Type B pancreatic cell (in vitro differentiated cells): ENCODE measurements at regions not wholly inside any gene's neighbourhood (a gene's known extent, or its start where the extent isn't known, plus 50 kb on each side); places are given as distances from the start of the nearest gene placed in this dataset.

Experiments
- DNase-seq: peaks from one replicate; pipeline ENCODE4 v3.0.0; 2021; ENCODE audit warnings: mixed read lengths; ENCODE audit not compliant: unreplicated experiment; ENCODE audit errors: extremely low spot score
- H3K27ac Mint-ChIP-seq: 2 replicates; pipeline ENCODE4 v1.8.0; 2021; ENCODE audit warnings: mild to moderate bottlenecking, mixed read lengths
- H3K27me3 Mint-ChIP-seq: 2 replicates; pipeline ENCODE4 v1.8.0; 2021; ENCODE audit warnings: mixed read lengths
- H3K36me3 Mint-ChIP-seq: 2 replicates; pipeline ENCODE4 v1.8.0; 2021; ENCODE audit warnings: mixed read lengths
- H3K4me1 Mint-ChIP-seq: one replicate; pipeline ENCODE4 v1.8.0; 2021; ENCODE audit warnings: mixed read lengths; ENCODE audit not compliant: unreplicated experiment
- H3K4me3 Mint-ChIP-seq: 2 replicates; pipeline ENCODE4 v1.8.0; 2021; ENCODE audit warnings: mild to moderate bottlenecking, mixed read lengths
- H3K9me3 Mint-ChIP-seq: 2 replicates; pipeline ENCODE4 v1.8.0; 2021; ENCODE audit warnings: mixed read lengths
- CTCF ChIP-seq: fragments of 200-600 bp; sonication (generic); conservative IDR thresholded peaks from 2 replicates; pipeline ENCODE4 v1.5.0; 2021; ENCODE audit warnings: antibody characterized with exemption, mild to moderate bottlenecking

GRCh38 chr1:58866578-58866977 lies 82.7 kb upstream of the JUN start:
- no peak for TF ChIP-seq CTCF
- DNase-seq = no peak
- Mint-ChIP-seq H3K36me3 (no peaks in the 10 kb centered on the region), H3K9me3 (peaks cover 2% of the 10 kb centered on the region), H3K27ac (no peak overlapping the region), H3K27me3 (no peaks in the 10 kb centered on the region), H3K4me3 (no peak overlapping the region), H3K4me1 (peaks cover 16% of the 10 kb centered on the region)

- H3K4me3 Mint-ChIP-seq = no peak overlapping the region
- peaks cover 8% of the 10 kb centered on the region for H3K27me3 Mint-ChIP-seq
- H3K9me3 Mint-ChIP-seq = peaks cover 4% of the 10 kb centered on the region
- H3K27ac Mint-ChIP-seq = no peak overlapping the region
- no peak for DNase-seq
- TF ChIP-seq CTCF = no peak
- no peaks in the 10 kb centered on the region for H3K36me3 Mint-ChIP-seq
- peaks cover 28% of the 10 kb centered on the region for H3K4me1 Mint-ChIP-seq
Observed at GRCh38 chr1:58869638-58870297, 85.9 kb upstream of the JUN start.

GRCh38 chr1:58870298-58870676 lies 86.4 kb upstream of the JUN start:
- H3K9me3 Mint-ChIP-seq = peaks cover 4% of the 10 kb centered on the region
- no peak for DNase-seq
- no peak for TF ChIP-seq CTCF
- no peaks in the 10 kb centered on the region for H3K36me3 Mint-ChIP-seq
- H3K27me3 Mint-ChIP-seq = peaks cover 8% of the 10 kb centered on the region
- H3K27ac Mint-ChIP-seq = no peak overlapping the region
- H3K4me1 Mint-ChIP-seq = peaks cover 33% of the 10 kb centered on the region
- no peak overlapping the region for H3K4me3 Mint-ChIP-seq

DNA sequence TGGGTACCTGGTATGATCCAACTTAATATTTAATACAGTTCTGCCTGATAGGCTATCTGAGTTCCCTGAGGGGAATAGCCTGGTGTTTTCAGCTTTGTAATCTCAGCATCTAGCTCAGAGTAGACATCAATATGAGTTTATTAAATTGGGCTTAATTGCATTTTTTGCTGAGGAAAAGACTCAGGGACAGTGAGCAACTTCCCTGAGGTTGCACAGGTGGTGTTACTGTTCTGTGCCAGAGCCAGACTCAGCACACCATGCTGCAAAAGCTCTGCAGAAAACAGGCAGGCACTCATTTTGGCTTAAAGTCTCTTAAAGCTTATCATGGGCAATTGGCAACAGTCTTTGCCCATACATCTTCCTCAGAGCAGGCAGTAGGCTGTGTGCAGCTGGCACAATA lies 90.5 kb upstream of the JUN start:
- peaks cover 9% of the 10 kb centered on the region for H3K9me3 Mint-ChIP-seq

DNA sequence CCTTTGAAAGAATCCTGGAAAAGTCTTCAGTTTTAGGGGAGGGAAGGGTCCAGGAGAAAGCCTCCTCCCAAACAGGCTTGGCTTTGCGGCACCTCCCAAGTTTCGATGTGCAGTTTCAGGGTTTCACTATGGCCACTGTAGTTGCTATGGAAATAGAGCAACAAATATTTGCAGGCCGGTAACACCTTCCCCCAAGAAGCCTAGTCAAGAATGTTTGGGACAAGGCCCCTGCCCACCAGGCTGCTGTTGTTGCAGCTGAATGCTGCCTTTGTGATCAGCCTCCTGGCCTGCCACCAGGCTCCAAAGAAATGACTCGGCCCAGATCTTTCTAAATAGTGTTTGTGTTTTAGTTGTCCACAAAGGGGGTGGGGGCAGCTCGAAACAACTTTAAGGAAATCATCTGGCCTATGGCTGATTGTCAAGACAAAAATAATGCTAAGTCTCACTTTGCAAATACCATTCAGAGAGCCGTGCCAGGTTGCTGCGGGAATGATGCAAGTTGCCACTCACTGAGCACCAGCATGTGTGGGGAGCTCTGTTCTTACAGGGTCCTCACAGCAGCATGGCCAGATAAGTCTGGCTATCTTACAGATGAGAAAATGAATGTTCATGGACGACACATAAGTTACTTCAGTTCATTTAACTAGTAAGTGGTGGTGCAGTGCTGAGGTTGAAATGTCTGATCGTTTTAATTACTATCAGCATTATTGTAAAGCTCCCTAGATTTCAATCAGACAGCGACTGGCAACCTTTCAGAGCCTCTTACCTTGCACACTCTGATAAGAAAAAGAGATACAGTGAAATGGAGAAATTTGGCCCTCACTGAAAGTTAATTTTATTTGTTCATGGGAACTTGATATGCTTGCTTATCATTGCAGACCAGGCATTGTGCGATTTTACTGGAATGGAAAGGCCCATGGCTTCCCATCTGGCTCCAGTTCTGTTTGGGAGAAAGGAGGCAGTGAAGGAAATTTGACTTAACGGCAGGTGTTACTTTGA lies 91.2 kb upstream of the JUN start:
- peak overlapping the region; percentile 72 for H3K27ac Mint-ChIP-seq
- peaks cover 36% of the 10 kb centered on the region for H3K4me1 Mint-ChIP-seq
- TF ChIP-seq CTCF = no peak
- DNase-seq = no peak
- peak overlapping the region; percentile 6 for H3K4me3 Mint-ChIP-seq
- H3K9me3 Mint-ChIP-seq = peaks cover 9% of the 10 kb centered on the region
- peaks cover 8% of the 10 kb centered on the region for H3K27me3 Mint-ChIP-seq
- no peaks in the 10 kb centered on the region for H3K36me3 Mint-ChIP-seq

More for the DNA sequence above, 90.5 kb upstream of the JUN start:
- no peak for TF ChIP-seq CTCF
- no peak overlapping the region for H3K4me3 Mint-ChIP-seq
- peaks cover 8% of the 10 kb centered on the region for H3K27me3 Mint-ChIP-seq
- no peak overlapping the region for H3K27ac Mint-ChIP-seq
- H3K36me3 Mint-ChIP-seq = no peaks in the 10 kb centered on the region
- no peak for DNase-seq
- H3K4me1 Mint-ChIP-seq = peaks cover 38% of the 10 kb centered on the region
